IPS-18c (cell line): ENCODE measurements at regions not wholly inside any gene's neighbourhood (a gene's known extent, or its start where the extent isn't known, plus 50 kb on each side); places are given as distances from the start of the nearest gene placed in this dataset.
"Not testable (repeated sequence)": the region's sequence is repeated elsewhere in the genome, so short reads cannot be mapped to it uniquely, and the experiment has no call there.

Experiments
- H3K4me3 ChIP-seq: 2 replicates; pipeline ENCODE4 v1.7.0; 2013; ENCODE audit warnings: low read depth, mild to moderate bottlenecking, low read length, moderate library complexity; ENCODE audit not compliant: insufficient read depth
- H3K9me3 ChIP-seq: one replicate; pipeline ENCODE4 v1.6.1; 2013; ENCODE audit warnings: mild to moderate bottlenecking, low read length, moderate library complexity; ENCODE audit not compliant: control insufficient read depth, insufficient read depth

DNA sequence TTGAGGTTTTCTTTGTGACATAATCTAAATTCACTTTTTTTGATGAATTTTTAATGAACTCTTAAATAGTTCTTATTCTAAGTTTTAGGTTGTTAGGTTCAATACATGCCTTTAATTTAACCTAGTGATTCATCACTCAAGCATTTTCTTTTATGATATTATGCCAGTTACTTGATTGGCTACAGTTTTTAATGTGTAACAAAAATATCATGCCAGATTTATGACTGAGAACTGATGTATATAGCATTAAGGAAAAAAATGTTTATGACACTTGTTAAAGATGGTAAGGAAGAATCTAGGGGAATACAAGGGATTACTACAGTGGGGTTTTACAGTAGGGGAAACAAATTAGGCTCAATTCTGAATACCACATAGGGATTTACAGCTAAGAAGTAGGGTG, 103.1 kb downstream of the VGLL3 start:
- H3K4me3 ChIP-seq: no peak overlapping the region
- H3K9me3 ChIP-seq: no peaks in the 10 kb centered on the region

DNA sequence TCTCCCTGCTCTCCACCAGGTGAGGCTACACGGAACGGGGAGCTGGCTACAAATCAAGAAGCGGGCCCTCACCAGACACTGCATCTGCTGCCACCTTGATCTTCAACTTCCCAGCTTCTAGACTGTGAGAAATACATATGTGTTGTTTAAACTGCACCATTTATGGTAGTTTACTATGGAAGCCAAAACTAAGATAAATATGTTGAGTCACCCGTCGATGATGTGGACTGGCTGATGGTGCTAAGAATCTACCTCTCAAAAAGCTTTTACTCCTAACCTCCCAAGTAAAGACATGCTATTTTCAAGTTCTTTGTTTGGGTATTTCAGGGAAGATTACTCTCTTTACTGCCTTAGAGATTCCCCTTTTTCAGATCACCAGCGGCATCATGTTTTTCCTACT, 110.9 kb downstream of the VGLL3 start:
- no peak overlapping the region for H3K4me3 ChIP-seq

GRCh38 chr3:86876504-86877181, 114.3 kb downstream of the VGLL3 start:
- not testable (repeated sequence) for H3K4me3 ChIP-seq, H3K9me3 ChIP-seq

More for the DNA sequence above, 110.9 kb downstream of the VGLL3 start:
- no peaks in the 10 kb centered on the region for H3K9me3 ChIP-seq

- H3K4me3 ChIP-seq: not testable (repeated sequence)
These were observed 116.2 kb downstream of the VGLL3 start for GRCh38 chr3:86874790-86875189.

DNA sequence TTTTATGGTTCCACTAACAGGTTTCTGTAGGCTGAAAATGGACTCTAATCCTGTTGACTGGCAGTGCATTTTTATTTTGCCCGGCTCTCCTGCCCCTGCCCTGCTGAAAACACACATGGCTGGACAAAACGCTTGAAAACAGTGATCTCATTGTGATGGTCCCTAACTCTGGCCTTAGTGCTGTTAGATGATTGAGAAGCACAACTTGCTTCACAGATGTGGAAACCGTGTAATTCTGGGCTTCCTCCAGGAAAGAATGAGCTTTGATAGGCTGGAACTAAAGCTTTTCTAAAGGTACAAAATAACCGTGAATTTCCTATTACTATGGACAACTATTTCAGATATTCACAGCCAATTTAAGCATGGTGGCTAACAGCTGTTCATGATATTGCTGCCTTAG, 121.4 kb downstream of the VGLL3 start:
- peaks cover 3% of the 10 kb centered on the region for H3K9me3 ChIP-seq
- H3K4me3 ChIP-seq: no peak overlapping the region

More at GRCh38 chr3:86874790-86875189, 116.2 kb downstream of the VGLL3 start:
- H3K9me3 ChIP-seq: not testable (repeated sequence)

DNA sequence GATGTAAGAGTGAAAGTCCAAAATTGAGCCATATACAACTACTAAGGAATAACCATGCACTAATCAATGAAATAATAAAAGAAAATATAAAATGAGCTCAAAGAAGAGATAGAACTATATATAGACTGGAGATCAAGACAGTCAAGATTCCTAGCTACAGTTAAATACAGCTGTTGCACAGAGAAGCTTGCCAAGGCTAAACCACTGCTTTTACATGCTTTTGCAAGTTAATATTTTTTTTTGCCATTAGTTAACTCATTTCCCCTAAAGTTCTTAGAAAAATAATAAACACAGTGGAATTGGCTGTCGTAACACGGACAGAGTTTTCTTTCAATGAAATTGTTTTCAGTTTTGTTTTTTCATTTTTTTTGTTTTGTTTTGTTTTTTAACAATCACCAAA, 123.0 kb downstream of the VGLL3 start:
- H3K4me3 ChIP-seq: no peak overlapping the region
- H3K9me3 ChIP-seq: peaks cover 3% of the 10 kb centered on the region

DNA sequence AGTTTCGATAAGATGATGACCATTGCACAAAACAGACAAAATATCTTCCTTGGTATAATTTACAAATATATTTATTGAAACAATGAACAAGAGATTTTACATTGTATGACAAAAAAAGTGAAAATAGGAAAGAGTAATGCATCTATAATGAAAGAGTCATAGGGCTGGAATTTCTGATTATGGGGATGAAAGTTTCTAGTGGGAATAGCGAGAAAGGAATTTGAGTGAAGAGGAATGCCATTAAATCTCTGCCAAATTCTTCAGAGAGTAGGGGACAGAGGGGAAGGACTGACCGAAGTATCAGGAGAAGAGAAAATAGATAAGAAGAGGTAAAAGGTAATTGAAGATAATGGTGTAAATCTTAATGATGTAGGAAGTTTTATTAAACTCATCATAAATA, 125.4 kb downstream of the VGLL3 start:
- Histone ChIP-seq H3K9me3 (no peaks in the 10 kb centered on the region), H3K4me3 (no peak overlapping the region)

DNA sequence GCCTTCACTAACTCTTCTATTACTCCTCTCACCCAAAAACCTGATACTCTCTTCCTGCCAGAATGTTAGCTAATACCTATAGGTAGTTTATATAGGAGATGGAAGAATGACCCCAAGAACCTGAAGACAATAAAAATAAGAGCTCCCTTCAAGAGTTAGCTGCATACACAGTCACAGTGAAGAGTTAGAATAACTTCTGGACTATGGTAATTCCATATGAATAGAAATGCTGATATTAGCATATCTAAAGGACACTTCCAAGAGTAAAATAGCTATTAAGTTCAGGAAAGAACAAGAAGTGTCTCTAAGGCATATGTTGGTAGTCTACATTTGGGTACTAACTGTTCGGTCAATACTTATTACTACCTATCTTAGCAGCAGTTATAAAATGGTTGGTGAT, 134.2 kb downstream of the VGLL3 start:
- H3K9me3 ChIP-seq: no peaks in the 10 kb centered on the region
- H3K4me3 ChIP-seq: no peak overlapping the region

GRCh38 chr3:86849991-86850390, 141.0 kb downstream of the VGLL3 start:
- H3K9me3 ChIP-seq: no peaks in the 10 kb centered on the region
- no peak overlapping the region for H3K4me3 ChIP-seq

DNA sequence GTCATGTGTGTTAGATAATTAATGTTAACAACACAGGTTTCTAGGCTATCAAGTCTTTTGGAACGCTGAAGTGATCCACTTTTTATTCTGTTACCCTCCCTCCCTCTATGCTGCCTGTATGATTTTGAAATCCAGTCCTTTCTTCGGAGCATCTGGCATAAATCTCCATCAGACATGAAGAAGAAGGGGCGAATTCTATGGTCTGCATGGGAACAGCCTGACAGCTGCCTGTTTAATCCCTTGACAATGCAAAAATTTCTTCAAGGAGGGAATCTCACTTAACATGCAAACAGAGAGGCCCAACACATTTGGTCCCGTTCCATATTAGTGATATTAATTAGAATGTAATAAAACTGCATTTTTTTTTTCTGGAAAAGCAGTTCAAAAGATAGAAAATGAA, 145.2 kb downstream of the VGLL3 start:
- H3K4me3 ChIP-seq: no peak overlapping the region
- no peaks in the 10 kb centered on the region for H3K9me3 ChIP-seq

- Histone ChIP-seq H3K9me3 (no peaks in the 10 kb centered on the region), H3K4me3 (no peak overlapping the region)
These were observed 152.0 kb downstream of the VGLL3 start for GRCh38 chr3:86838927-86839326.

- H3K4me3 ChIP-seq: no peak overlapping the region
- no peaks in the 10 kb centered on the region for H3K9me3 ChIP-seq
These were observed 153.1 kb downstream of the VGLL3 start for GRCh38 chr3:86837871-86838270.

- Histone ChIP-seq H3K9me3 (no peaks in the 10 kb centered on the region), H3K4me3 (no peak overlapping the region)
These were observed 160.4 kb downstream of the VGLL3 start for GRCh38 chr3:86830566-86830965.

DNA sequence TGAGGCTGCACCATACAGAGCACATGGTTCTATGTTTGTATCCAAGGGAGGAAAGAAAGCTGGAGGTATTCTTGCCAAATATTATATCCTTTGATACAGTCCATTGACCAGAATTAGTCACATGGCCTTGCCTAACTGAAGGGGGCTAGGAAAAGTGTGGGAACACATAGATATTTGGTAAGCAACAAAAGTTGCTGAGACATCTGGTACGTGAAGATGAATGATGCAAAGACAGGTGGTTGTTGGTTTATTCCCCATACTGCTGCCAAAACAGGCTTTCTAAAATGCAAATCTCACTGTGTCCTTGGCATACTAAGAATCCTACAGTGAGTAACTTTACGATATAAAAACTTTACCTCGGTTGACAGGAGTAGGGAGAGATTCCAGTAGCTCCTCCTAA, 162.2 kb downstream of the VGLL3 start:
- Histone ChIP-seq H3K4me3 (no peak overlapping the region), H3K9me3 (no peaks in the 10 kb centered on the region)

- not testable (repeated sequence) for H3K4me3 ChIP-seq, H3K9me3 ChIP-seq
These were observed 163.4 kb downstream of the VGLL3 start for GRCh38 chr3:86827582-86827981.

- H3K4me3 ChIP-seq: no peak overlapping the region
- H3K9me3 ChIP-seq: no peaks in the 10 kb centered on the region
These were observed 164.7 kb downstream of the VGLL3 start for GRCh38 chr3:86826292-86826691.

DNA sequence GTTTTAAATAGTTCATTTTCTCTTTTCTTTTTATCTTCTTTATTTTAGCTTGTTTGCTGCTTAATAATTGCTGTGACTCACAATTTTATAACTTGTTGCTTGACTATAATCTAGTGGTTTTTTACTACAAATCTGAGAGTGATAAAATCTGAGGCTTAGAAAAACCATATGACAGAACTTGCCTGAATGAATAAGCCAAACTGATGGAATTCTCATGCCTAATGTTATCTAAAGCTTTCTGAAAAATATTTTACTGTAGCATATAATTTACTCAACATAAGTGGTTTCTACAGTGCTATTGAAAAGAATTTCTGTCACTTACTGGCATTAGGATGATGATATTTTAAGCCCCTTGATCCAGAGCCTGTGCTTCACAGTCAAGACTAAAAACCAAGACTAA, 175.1 kb downstream of the VGLL3 start:
- Histone ChIP-seq H3K9me3 (no peaks in the 10 kb centered on the region), H3K4me3 (no peak overlapping the region)

- Histone ChIP-seq H3K9me3 (no peaks in the 10 kb centered on the region), H3K4me3 (no peak overlapping the region)
These were observed 175.9 kb downstream of the VGLL3 start for GRCh38 chr3:86814918-86815655.

DNA sequence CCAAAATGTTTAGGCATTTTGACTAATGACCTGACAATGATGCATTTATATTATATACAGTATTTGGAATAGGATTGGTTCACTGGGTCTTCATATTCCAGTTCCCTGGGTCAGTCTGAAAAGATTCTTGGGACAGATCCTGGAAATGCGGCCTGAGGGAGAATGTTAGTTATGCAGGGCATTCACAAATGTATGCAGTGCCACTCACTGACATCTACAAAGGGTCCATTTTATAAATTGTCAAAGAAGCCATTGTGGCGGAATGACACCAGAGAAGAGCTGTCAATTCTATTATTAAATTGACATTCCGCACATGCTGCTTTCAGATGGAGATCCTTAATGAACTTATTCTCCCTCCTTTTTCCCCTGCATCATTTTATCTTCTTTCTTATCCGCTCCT, 176.6 kb downstream of the VGLL3 start:
- Histone ChIP-seq H3K9me3 (no peaks in the 10 kb centered on the region), H3K4me3 (no peak overlapping the region)
